Osteocyte (in vitro differentiated cells): ENCODE measurements at regions not wholly inside any gene's neighbourhood (a gene's known extent, or its start where the extent isn't known, plus 50 kb on each side); places are given as distances from the start of the nearest gene placed in this dataset.

Source experiments
- DNase-seq: peaks from one replicate; pipeline ENCODE4 v3.0.0; 2021; ENCODE audit warnings: mixed read lengths; ENCODE audit not compliant: unreplicated experiment; ENCODE audit errors: extremely low spot score
- H3K27ac Mint-ChIP-seq: one replicate; pipeline ENCODE4 v1.8.0; 2021; ENCODE audit warnings: mild to moderate bottlenecking, mixed read lengths; ENCODE audit not compliant: unreplicated experiment
- H3K27me3 Mint-ChIP-seq: one replicate; pipeline ENCODE4 v1.8.0; 2021; ENCODE audit warnings: mixed read lengths; ENCODE audit not compliant: unreplicated experiment
- H3K36me3 Mint-ChIP-seq: one replicate; pipeline ENCODE4 v1.8.0; 2021; ENCODE audit warnings: mixed read lengths; ENCODE audit not compliant: unreplicated experiment
- H3K4me1 Mint-ChIP-seq: one replicate; pipeline ENCODE4 v1.8.0; 2021; ENCODE audit warnings: mixed read lengths; ENCODE audit not compliant: unreplicated experiment
- H3K4me3 Mint-ChIP-seq: one replicate; pipeline ENCODE4 v1.8.0; 2021; ENCODE audit warnings: mild to moderate bottlenecking, moderate library complexity, mixed read lengths; ENCODE audit not compliant: unreplicated experiment
- H3K9me3 Mint-ChIP-seq: one replicate; pipeline ENCODE4 v1.8.0; 2021; ENCODE audit warnings: mixed read lengths; ENCODE audit not compliant: unreplicated experiment
- TF ChIP-seq, protein P1 (sequence below): fragments of 200-600 bp; sonication (generic); IDR thresholded peaks from 2 replicates; pipeline ENCODE4 v1.5.0; 2021; ENCODE audit warnings: antibody characterized with exemption, mild to moderate bottlenecking, moderate library complexity

DNA sequence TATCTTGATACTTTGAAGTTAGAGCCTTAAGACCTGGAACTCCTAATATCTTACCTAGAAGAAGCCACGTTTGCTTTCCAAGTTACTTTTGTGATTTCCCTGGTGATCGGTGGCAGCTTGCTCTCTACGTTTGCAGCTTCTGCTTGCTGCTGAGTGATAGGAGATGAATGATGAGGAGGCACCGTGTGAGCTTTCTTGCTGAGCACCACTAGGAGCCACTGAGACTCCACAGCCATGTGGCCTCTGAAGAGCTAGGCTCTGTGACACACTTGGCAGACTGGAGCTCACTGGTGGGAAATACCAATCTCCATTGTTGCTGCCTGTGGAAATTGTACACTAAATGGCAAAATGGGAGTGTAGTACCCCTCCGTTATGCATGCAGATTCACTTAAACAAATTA is 161.8 kb downstream of the IBTK start:
- H3K4me1 Mint-ChIP-seq: peaks cover 6% of the 10 kb centered on the region
- H3K27ac Mint-ChIP-seq: no peak overlapping the region
- DNase-seq: no peak
- H3K4me3 Mint-ChIP-seq: no peak overlapping the region
- TF ChIP-seq, protein P1, sequence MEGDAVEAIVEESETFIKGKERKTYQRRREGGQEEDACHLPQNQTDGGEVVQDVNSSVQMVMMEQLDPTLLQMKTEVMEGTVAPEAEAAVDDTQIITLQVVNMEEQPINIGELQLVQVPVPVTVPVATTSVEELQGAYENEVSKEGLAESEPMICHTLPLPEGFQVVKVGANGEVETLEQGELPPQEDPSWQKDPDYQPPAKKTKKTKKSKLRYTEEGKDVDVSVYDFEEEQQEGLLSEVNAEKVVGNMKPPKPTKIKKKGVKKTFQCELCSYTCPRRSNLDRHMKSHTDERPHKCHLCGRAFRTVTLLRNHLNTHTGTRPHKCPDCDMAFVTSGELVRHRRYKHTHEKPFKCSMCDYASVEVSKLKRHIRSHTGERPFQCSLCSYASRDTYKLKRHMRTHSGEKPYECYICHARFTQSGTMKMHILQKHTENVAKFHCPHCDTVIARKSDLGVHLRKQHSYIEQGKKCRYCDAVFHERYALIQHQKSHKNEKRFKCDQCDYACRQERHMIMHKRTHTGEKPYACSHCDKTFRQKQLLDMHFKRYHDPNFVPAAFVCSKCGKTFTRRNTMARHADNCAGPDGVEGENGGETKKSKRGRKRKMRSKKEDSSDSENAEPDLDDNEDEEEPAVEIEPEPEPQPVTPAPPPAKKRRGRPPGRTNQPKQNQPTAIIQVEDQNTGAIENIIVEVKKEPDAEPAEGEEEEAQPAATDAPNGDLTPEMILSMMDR: no peak
- no peaks in the 10 kb centered on the region for H3K27me3 Mint-ChIP-seq
- no peaks in the 10 kb centered on the region for H3K36me3 Mint-ChIP-seq
- no peaks in the 10 kb centered on the region for H3K9me3 Mint-ChIP-seq

DNA sequence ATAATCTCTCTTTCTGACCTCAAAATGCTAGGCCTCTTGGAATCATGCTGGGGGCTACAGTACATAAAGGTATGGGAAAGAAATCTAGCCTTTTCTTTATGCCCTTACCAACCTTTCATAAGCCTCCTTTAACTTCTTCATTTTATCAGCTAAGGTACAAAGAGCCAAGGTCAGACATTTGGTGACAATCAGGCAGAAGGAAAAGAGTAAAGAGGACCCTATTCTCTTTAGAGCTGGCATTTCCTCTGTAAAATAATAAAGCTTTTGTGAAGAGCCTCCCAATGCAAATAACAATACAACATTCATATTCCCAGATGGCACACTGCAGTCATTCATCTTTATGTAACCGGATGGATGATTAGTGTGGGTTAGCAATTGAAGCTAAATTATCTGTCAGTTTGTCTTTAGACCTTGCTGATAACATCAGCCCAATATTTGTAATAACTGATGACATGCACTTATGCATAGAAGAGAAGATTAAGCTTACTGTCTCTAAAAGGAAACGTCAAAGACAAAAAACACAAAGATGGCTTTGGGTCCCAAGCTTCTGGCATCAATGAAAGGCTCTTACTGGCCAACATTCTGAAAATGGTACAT is 163.1 kb downstream of the IBTK start:
- no peaks in the 10 kb centered on the region for H3K36me3 Mint-ChIP-seq
- peaks cover 19% of the 10 kb centered on the region for H3K4me1 Mint-ChIP-seq
- no peaks in the 10 kb centered on the region for H3K27me3 Mint-ChIP-seq
- DNase-seq: no peak
- peaks cover 4% of the 10 kb centered on the region for H3K9me3 Mint-ChIP-seq
- TF ChIP-seq, protein P1: no peak
- no peak overlapping the region for H3K27ac Mint-ChIP-seq
- no peak overlapping the region for H3K4me3 Mint-ChIP-seq

DNA sequence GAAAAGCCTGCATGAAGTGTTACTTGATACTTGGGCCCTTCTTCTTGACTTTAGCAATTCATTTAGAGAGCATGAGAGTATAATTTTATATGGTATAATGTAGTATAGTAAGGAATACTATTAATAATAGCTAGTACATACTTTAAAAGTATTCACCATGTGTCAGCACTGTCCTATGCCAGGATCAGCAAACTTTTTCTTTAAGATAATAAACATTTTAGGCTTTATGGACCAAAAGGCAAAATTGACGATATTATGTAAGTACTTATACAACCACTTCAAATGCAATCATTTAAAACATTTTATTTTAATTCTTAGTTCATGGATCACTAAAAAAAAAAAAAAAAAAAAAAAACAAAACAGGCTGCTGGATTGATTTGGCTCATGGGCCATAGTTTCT is 163.9 kb downstream of the IBTK start:
- Mint-ChIP-seq H3K4me1 (peaks cover 26% of the 10 kb centered on the region), H3K9me3 (peaks cover 4% of the 10 kb centered on the region), H3K27ac (no peak overlapping the region), H3K27me3 (no peaks in the 10 kb centered on the region), H3K36me3 (no peaks in the 10 kb centered on the region), H3K4me3 (no peak overlapping the region)
- no peak for DNase-seq
- TF ChIP-seq, protein P1: no peak

DNA sequence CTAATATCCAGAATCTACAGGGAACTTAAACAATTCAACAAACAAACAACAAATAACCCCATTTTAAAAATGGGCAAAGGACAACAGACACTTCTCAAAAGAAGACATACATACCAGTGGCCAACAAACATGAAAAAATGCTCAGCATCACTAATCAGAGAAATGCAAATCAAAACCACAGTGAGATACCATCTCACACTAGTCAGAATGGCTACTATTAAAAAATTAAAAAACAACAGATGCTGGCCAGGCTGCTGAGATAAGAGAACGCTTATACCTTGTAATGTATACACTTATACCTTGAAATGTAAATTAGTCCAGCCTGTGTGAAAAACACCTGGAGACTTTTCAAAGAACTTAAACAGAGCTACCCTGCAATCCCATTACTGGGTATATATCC is 166.8 kb downstream of the IBTK start:
- no peak for DNase-seq
- H3K27ac Mint-ChIP-seq: no peak overlapping the region
- H3K27me3 Mint-ChIP-seq: no peaks in the 10 kb centered on the region
- H3K4me3 Mint-ChIP-seq: no peak overlapping the region
- H3K36me3 Mint-ChIP-seq: no peaks in the 10 kb centered on the region
- peaks cover 4% of the 10 kb centered on the region for H3K9me3 Mint-ChIP-seq
- TF ChIP-seq, protein P1: no peak
- peaks cover 42% of the 10 kb centered on the region for H3K4me1 Mint-ChIP-seq

DNA sequence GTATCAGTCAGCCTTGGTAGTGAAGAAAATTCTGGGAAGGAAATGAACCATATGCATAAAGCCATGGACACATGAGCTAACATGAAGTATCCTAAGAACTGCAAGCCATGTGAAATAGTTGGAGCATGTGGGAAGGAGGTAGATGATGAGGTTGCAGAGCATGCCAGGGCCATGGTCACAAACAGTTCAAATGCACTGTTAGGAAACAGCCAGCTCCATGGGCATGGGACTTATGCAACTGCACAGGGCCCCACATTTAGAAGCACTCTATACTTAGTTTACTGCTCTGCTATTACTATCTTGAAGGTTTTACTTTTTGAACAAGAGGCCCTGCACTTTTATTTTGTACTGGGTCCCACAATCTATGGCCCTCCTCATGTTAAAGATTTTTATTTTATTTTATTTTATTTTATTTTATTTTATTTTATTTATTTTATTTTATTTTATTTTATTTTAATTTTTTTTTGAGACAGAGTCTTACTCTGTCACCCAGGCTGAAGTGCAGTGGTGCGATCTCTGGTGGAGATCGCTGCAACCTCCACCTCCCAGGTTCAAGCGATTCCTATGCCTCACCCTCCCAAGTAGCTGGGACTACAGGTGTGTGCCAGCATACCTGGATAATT is 169.1 kb downstream of the IBTK start:
- TF ChIP-seq, protein P1: no peak
- H3K4me1 Mint-ChIP-seq: peaks cover 49% of the 10 kb centered on the region
- H3K9me3 Mint-ChIP-seq: peaks cover 4% of the 10 kb centered on the region
- no peak overlapping the region for H3K4me3 Mint-ChIP-seq
- H3K27ac Mint-ChIP-seq: peak overlapping the region; percentile 28
- no peaks in the 10 kb centered on the region for H3K36me3 Mint-ChIP-seq
- DNase-seq: no peak
- no peaks in the 10 kb centered on the region for H3K27me3 Mint-ChIP-seq
